ENCODE measurements at regions not wholly inside any gene's neighbourhood (a gene's known extent, or its start where the extent isn't known, plus 50 kb on each side); places are given as distances from the start of the nearest gene placed in this dataset.

DNA sequence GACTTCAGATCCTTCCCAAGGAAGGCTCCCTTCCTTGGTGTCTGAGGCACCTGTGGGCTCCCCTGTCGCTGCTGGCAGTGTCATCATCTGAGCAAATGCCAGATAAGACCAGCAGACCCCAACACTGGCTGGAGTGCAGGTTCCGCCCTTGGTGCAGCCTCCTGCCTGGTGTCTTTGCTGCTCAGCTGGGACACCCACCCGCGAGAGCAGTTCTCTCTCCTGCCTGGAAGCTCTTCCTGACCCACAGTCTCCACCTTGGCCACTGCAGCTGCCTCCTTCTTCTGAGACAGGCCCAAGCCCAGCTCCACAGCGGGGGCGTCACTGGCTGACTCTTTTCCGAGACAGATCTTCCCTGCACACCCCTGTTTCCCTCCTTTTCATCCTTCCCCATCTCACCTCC is 395.7 kb upstream of the MAP3K7 start:
- DNase-seq = no peak

GRCh38 chr6:90982051-90982450 is 395.2 kb upstream of the MAP3K7 start:
- no peak for DNase-seq

DNA sequence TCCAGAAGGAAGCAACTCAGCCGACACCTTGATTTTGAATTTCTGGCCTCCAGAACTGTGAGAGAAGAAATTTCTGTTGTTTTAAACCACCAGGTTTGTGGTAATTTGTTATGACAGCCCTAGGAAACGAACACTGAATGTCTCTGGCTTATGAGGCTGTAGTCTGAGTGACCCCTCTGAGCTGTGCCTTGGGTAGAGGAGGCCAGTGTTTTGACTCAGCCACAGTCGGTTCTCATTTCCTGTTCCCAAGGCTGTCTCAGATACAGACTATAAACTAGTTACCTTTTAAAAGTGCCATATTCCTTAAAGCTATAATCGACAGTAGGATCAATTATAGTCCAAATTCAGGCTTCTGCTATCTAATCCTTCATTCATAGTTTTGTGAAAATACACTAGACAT is 391.2 kb upstream of the MAP3K7 start:
- no peak for DNase-seq

DNA sequence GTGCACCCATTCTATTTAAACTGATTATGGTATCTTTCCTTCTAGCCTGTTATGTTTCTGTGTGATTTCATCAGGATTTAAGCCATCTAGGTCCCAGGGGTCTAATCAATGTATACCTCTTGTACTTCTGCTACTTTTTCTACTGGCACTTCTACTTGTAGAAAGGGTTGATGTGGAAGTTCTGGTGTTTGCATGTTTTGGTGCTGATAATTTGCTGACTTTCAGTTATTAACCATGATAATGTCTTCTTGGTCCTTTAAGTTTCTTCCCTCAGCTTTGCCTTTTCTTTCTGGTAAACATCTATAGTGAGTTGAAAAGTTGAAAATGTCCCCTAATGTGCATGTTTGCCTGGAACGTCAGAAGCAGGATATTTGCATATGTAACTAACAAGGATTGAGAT is 390.6 kb upstream of the MAP3K7 start:
- no peak for DNase-seq

- no peak for DNase-seq
Measured at GRCh38 chr6:90976341-90976740, 389.5 kb upstream of the MAP3K7 start.

- no peak for DNase-seq
Measured at GRCh38 chr6:90975741-90976140, 388.9 kb upstream of the MAP3K7 start.

DNA sequence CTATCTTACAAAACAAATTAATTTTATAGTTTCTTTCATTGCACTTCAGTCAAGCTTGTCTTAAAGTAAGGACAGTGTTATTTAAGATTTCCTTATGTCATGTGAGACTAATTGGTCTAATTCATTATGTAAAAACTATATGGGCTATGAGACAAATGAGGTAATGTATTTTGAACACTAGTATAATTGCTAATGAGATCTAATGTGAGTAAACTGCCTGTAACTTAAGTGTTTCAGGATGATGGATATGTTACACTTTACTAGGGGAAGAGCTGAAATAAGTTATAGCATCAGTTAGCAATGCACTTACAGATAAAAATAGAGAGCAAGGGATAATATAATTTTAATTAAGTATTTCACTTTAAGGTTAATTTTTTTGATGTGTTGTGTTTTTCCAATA is 386.3 kb upstream of the MAP3K7 start:
- DNase-seq = no peak

DNA sequence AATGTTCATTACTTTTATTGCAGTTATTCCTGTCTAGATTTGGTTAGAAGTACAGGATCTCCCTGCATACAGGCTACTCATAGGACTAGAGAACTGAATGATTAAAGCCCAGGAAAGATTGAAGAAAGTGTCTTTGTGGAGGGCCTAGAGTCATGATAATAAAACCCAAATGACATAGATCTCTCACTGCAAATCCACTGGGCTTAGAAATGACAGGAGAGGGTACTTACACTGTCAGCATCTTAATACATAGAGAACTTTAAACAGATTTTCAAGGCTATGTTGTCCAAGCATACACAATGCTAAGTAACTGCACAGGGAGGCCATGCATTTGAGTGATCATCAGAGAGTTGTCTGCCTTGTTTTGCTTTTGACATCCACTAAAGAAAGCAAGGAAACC is 383.8 kb upstream of the MAP3K7 start:
- DNase-seq = no peak

- no peak for DNase-seq
Measured at GRCh38 chr6:90967471-90967870, 380.6 kb upstream of the MAP3K7 start.

GRCh38 chr6:90960324-90960723 is 373.5 kb upstream of the MAP3K7 start:
- no peak for DNase-seq

DNA sequence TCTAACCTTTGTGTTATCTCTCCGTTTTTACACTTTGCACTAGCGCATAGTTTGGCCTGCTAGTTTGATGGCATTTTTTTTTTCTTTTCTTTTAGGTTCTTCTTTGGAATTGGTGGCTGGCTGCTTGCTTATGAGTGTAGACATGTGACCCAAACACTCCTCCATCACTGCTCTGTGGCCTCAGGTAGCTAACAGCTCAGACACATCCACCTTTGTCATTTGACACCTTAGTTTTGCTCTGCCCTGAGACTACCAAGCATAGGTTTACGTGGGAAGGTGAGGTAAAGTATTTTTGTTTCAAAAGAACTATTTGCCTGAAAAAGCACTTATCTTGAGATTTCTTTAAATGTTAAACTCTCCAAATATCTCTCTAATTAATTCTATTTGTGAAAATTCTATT is 368.4 kb upstream of the MAP3K7 start:
- no peak for DNase-seq

GRCh38 chr6:90953405-90954161 is 366.7 kb upstream of the MAP3K7 start:
- no peak for DNase-seq

DNA sequence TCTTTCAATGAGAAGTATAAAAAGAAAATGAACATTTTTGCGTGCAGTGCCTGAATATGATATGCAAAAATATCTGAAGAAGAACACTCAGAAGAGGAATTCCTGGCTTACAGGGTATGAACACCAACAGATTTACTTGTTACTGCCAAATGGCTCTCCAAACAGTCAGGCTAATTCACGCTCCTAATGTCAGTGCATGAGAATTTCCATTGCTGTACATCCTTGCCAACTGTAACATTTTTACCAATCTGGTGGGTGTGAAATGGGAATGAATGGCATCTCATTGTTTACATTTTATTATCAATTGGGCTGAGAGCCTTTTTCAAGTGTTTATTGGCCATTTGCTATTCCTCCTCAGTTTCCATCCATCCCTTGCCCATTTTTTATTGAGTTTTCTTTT is 365.3 kb upstream of the MAP3K7 start:
- no peak for DNase-seq

GRCh38 chr6:90948540-90948939 is 361.7 kb upstream of the MAP3K7 start:
- DNase-seq = no peak

DNA sequence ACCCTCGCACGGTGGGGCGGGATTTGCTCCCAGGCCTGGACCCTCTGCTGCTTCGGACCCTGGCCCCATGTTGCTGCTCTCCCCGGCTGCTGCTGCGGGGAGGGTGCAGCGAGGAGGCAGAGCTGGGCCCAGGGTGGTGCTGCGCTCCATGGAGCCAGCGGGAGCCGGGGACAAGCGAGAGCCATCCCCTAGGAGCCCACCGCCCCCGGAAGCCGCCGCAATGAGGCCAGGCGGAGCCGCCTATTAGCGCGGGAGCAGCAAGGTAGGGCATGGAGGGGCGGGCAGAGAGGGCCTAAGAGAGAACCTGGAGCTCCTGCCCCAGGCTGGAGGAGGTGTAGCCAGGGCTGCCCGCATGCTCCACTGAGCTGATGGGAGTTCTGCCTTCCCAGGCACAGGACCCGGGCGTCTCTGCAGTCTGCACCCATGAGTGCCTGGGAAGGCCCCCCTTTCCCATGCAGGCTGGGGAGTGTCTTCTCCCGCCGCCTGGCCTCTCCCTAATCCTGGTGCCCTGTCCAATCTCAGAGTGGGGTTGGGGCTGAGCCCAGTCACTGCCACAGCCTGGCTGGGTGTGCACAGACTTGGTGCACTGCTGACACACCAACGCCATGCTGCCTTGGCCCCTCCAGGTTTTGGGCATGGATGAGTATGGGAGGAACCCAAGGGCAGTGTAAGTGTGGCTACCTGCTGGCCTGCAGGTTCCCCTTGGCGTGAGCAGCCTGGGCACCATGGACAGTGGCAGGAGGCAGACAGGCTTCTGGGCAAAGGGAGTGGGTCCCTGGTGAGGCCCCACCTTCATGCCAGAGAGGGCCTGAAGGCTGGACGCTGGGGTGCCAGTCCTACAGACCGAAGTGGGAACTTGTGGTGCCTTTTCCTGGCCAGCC is 360.6 kb upstream of the MAP3K7 start:
- no peak for DNase-seq

GRCh38 chr6:90941885-90942284 is 355.0 kb upstream of the MAP3K7 start:
- no peak for DNase-seq

DNA sequence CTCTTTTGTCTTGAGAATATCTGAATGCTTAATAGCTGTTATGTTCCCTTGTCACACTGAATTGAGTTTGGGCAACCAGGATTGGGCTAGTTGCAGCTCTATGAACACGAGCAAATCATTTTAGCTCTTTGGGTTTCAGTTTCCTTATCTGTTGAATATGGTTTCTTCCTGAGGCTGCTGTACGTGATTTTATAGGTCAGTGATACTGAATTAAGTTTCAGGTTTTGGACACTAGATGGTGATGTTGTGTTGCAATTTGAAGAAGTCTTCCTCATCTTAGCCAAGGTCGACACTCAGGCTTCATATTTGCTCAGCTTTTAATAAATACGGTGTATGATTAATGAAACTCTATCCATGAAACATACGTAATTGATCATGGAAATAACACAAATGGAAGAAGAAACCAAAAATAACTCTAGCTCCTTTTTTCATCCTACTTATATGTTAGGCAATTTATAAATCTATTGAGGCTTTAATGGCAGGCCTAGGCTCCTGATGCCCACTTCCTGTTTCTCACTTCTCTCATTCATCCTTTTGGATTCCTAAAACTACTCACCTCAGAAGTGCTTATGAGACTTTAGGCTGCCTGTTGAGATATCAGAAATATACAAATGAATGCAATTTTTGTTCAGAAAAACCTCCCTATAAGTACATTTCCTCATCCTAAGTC is 354.1 kb upstream of the MAP3K7 start:
- peak; percentile 7 for DNase-seq

DNA sequence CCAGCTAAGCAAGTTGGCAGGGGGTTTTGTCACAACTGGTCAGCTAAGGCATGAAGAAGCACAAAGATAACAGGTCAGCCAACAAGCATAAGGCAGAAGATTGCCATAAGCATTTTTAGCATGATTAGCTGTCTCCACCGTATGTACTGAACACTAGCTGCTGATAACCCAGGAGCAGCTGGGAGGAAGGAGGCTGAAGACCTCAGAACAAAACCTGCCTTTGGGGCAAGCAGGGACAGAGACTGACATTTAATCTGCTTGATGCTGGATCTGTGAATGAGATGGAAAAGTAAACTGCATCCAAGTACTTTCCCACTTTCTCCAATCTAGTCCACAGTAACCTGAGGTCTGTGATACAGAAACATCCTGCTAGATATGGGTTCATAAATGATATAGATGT is 353.0 kb upstream of the MAP3K7 start:
- DNase-seq = no peak

- no peak for DNase-seq
Measured at GRCh38 chr6:90938122-90938521, 351.2 kb upstream of the MAP3K7 start.

DNA sequence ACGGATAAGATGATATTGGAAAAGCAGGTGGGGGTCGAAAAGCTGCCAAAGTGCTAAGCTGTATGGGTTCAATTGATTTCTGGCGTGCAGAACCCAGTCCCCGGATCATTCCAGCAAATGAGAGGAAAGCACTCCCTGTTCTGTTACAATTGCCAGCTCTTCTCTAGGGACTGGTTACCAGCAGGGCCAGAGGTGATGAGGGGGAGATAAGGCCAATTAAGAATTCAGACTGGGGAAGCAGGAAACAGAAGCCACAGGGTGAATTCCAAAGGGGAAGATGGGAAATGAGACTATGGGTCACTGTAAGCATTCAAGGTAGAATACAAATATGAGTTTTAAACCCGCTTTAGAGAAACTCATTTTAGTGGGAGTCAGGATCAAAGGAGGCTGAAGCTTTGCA is 349.4 kb upstream of the MAP3K7 start:
- DNase-seq = no peak

DNA sequence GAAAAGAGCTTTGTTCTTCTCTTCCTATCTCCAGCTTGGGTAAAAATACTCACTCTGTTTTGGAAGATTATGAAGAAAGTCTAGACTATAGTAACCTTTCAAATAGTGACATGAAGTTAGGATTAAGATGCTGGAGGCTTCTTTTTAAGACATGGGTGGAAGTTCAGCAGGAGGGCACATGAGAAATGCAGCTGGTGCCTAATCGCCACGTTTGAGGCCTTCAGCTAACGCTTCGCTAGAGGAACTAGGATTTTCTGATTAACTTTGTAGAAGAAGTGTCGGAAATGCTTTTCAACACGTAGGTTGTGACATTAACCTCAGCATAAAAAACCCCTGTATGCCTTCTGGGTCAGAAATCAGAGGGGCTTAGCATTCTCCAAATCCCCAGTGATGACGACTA is 348.1 kb upstream of the MAP3K7 start:
- no peak for DNase-seq

- no peak for DNase-seq
Measured at GRCh38 chr6:90934081-90934480, 347.2 kb upstream of the MAP3K7 start.

- no peak for DNase-seq
Measured at GRCh38 chr6:90932351-90932750, 345.5 kb upstream of the MAP3K7 start.

- no peak for DNase-seq
Measured at GRCh38 chr6:90928051-90928450, 341.2 kb upstream of the MAP3K7 start.

Data from NCI-H2227 treated with DMSO at 0.1 percent for 48 hours (cell line).